NCI-H128 (cell line): ENCODE measurements at regions not wholly inside any gene's neighbourhood (a gene's known extent, or its start where the extent isn't known, plus 50 kb on each side); places are given as distances from the start of the nearest gene placed in this dataset.
"Not testable (repeated sequence)": the region's sequence is repeated elsewhere in the genome, so short reads cannot be mapped to it uniquely, and the experiment has no call there.

ENCODE experiments used
- DNase-seq: peaks from one replicate; lab custom pipeline; 2025; ENCODE audit not compliant: unreplicated experiment; lab: John Stamatoyannopoulos, UW

- DNase-seq = no peak
These were observed 99.5 kb upstream of the LYPLAL1 start for GRCh38 chr1:219074084-219074728.

DNA sequence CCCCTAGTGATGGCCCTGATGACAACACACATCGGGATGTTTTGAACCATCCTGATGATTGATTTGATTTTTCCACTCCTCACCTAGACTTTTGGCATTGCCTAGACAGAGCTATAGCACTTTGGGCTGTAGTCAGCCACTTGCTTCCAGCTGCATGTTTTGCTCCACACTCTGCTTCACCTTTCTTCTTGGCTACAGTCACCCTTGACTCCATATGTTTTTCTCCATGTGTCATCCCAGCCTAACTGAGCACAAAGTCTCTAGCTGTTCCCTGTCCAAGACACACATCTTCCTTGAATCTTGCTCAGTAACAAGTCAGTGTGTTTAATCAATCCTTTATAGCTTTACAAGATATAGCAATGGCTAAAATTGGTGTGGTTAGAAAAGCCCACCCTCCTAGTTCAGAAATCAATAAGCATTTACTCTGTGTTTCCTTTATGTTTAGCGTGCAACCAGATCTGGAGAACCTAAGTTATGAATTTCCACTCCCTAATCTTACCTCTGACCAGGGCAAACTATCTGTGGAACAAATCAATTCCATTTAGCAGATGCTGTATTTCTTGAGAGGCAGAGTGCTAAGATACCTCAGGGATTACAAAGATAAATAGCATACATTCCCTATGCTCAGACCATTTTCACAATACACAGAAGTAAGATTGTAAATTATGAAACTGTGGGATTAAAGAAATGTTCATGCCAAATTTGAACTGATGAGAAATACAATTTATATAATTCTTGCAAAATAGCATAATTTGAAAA, 98.4 kb upstream of the LYPLAL1 start:
- no peak for DNase-seq

- no peak for DNase-seq
These were observed 97.2 kb upstream of the LYPLAL1 start for GRCh38 chr1:219076326-219076937.

DNA sequence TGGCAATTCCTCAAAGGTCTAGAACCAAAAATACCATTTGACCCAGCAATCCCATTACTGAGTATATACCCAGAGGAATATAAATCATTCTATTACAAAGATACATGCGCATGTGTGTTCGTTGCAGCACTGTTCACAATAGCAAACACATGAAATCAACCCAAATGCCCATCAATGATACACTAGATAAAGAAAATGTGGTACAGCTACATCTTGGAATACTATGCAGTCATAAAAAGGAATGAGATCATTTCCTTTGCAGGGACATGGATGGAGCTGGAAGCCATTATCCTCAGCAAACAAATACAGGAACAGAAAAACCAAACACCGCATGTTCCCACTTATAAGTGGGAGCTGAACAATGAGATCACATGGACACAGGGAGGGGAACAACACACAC, 95.9 kb upstream of the LYPLAL1 start:
- DNase-seq = not testable (repeated sequence)

DNA sequence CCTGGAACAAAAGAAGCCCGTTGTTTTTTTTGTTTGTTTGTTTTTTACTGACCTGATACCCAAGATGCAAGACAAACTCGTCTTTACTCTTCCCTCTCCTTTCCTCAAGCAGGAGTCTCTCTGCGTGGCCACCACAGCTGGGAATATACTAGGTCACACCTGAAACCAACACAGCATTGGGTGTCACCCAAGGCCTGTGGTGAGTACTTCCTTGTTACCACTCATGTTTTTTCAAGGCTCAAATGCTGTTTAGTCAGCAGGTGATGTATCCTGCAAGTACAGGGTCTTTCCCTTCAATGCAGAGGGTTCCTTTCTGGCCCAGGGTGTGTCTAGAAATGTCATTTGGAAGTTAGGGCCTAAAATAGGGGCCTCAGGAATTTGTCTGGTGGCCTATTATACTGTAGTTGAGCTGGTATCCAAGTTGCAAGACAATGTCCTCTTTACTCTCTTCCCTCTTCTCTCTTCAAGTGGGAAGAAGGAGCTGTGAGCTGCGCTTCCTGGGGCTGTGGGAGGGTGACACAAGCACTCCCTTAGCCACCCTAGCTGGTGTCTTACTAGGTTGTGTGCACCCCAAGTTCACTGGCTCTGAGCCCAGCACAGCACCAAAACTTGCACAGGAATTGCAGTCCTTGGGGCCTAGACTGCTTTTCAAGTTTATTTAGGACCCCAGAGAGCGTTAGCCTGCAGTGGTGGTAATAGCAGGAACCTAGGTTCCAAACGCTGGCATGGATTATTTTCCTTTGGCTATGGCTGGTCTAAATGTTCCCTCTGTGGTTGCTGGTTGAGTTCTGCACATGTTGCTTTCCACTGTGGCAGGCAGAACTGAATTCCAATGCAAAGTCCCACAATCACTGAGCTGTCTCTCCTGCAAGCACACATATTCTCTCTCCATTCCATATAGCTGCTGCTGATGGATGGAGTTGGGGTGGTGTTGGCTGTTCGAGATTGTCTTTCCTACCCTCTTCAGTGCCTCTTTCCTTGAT, 91.4 kb upstream of the LYPLAL1 start:
- no peak for DNase-seq

DNA sequence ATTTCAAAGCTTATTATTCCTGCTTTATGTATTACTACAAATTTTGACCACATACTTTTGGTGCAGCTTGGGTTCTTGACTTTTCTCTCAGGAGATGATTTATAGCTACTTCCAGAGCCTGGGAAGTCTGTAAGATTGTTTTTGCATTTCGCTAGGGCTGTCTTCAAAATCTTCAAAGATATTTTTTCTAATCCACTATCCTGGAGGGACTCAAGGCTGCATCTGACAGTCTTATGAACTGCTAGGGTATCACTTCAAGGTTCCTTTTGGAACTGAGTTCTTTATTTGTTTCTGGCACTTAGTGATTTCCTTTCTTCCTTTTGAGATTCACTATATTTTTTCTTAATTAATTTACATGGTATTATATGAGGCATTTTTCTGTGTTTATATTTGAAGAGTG, 90.0 kb upstream of the LYPLAL1 start:
- DNase-seq = no peak

- DNase-seq = no peak
These were observed 88.6 kb upstream of the LYPLAL1 start for GRCh38 chr1:219085082-219085481.

- DNase-seq = no peak
These were observed 87.7 kb upstream of the LYPLAL1 start for GRCh38 chr1:219085988-219086387.

- DNase-seq = no peak
These were observed 86.7 kb upstream of the LYPLAL1 start for GRCh38 chr1:219086956-219087469.

- no peak for DNase-seq
These were observed 84.7 kb upstream of the LYPLAL1 start for GRCh38 chr1:219088778-219089557.

GRCh38 chr1:219090607-219091006, 83.1 kb upstream of the LYPLAL1 start:
- no peak for DNase-seq

- no peak for DNase-seq
These were observed 81.5 kb upstream of the LYPLAL1 start for GRCh38 chr1:219092206-219092605.

GRCh38 chr1:219099307-219099706, 74.4 kb upstream of the LYPLAL1 start:
- DNase-seq = no peak

DNA sequence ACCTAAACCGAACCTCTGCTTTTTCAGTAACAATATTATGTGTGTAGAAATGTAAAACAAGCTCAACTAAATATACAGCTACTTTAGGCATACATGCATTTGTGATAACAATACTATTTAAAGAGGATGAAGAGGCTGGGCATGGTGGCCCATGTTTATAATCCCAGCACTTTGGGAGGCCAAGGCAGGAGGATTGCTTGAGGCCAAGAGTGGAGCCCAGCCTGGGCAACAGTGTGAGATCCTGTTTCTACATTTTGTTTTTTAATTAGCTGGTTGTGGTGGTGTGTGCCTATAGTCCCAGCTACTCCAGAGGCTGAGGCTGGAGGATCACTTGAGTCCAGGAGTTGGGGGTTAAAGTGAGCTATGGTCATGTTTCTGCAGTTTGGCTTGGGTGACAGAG, 73.6 kb upstream of the LYPLAL1 start:
- no peak for DNase-seq

DNA sequence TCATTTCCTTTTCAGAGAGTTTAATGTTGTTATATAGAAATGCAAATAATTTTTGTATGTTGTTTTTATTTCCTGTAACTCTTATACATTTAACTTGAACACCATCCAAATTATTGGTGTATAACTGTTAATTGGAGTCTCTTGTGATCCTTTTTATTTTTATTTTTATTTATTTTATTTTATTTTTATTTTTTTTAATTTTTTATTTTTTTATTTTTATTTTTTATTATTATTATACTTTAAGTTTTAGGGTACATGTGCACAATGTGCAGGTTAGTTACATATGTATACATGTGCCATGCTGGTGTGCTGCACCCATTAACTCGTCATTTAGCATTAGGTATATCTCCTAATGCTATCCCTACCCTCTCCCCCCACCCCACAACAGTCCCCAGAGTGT, 71.2 kb upstream of the LYPLAL1 start:
- not testable (repeated sequence) for DNase-seq

DNA sequence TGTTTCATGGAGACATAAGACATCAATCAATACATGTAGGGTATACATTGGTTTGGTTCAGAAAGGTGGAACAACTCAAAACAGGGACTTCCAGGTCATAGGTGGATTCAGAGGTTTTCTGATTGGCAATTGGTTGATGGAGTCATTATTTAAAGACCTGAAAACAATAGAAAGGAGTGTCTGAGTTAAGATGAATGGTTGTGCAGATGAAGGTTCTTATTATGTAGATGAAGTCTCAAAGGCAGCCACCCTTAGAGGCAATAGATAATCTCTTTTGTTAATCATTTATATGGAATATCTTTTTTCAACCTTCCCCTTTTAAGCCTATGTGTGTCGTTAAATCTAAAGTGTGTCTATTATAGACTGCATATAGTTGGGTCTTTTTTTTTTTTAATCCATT, 67.8 kb upstream of the LYPLAL1 start:
- DNase-seq = no peak

DNA sequence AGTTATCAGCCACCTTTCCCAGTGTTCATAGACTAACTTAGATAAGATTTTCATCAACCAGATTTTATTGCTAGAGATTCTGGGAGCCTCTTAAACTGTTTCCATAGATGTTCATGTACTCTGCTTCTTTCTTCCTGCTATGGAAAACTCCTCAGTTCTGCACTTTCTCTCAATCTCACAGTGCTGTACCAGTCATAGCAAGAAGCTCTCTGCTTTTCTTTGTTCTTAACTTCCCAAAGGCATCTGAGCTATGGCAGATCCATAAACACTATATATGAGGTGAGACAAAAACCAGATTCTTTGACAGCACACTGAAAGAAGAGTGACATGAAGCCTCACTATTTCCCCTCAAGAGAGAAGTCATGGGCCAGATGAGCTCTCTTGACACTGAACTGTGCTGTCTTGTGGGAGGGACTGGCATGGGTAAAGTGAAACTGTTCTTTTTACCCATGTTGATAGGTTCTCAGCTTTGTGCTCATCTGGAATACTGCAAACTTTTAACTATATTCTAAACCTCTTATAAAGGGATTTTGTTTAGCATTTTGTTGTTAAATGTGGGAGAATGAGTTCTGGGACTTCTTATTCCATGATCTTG, 64.2 kb upstream of the LYPLAL1 start:
- no peak for DNase-seq

DNA sequence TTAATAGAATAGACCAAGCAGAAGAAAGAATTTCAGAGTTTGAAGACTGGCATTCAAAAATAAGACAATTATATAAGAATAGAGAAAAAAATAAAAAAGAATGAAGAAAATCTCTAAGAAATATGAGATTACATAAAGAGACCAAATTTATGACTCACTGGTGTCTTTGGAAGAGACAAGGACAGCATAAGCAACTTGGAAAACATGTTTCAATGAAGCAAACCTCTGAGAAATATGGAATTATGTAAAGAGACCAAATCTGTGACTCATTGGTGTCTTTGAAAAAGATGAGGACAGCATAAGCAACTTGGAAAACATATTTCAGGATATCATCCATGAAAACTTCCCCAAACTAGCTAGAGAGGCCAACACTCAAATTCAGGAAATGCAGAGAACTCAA, 60.4 kb upstream of the LYPLAL1 start:
- no peak for DNase-seq

GRCh38 chr1:219114014-219114413, 59.7 kb upstream of the LYPLAL1 start:
- DNase-seq = no peak

DNA sequence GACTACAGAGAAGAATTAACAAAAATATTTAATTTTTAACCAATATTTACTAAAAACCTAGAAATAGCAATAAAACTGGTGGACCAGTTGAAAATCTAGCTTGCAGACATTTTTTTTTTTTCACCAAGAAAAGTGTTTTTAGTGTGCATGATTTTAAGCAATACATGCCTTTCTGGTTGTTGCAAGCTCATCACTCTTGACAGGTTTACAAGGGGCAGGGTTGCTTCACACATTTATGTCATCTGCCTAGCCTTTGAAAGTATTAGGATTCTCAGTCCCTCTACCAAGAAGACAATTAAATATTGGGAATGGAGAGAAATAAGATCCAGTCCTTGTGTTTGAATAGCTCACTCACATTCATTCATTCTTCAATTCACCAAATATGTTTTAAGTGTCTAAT, 53.8 kb upstream of the LYPLAL1 start:
- DNase-seq = no peak
